ENCODE measurements at regions not wholly inside any gene's neighbourhood (a gene's known extent, or its start where the extent isn't known, plus 50 kb on each side); places are given as distances from the start of the nearest gene placed in this dataset.

DNA sequence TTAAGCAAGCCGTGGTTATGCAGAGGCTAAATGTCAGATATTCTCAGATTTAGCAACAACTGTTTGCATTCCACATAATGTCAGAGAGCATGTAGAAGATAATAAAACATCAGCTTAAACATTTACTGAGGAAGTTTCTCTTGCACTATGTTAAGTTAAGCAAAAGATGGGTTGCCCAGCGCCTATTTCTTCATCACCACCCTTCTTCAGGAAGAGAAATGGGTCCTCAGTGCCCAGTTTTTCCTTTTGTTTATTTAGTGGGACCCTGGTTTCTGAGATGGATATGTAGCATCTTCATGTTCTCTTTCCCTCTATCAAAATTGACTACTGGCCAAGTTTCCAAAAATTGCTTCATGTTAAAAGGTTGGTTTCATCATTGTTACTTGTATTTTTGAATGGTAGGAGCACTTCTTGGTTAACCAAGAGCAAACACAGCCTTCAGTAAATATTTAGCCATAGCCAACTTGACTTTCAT lies 356.8 kb downstream of the RFC3 start:
- TF ChIP-seq, protein P1, sequence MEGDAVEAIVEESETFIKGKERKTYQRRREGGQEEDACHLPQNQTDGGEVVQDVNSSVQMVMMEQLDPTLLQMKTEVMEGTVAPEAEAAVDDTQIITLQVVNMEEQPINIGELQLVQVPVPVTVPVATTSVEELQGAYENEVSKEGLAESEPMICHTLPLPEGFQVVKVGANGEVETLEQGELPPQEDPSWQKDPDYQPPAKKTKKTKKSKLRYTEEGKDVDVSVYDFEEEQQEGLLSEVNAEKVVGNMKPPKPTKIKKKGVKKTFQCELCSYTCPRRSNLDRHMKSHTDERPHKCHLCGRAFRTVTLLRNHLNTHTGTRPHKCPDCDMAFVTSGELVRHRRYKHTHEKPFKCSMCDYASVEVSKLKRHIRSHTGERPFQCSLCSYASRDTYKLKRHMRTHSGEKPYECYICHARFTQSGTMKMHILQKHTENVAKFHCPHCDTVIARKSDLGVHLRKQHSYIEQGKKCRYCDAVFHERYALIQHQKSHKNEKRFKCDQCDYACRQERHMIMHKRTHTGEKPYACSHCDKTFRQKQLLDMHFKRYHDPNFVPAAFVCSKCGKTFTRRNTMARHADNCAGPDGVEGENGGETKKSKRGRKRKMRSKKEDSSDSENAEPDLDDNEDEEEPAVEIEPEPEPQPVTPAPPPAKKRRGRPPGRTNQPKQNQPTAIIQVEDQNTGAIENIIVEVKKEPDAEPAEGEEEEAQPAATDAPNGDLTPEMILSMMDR (IDR thresholded peaks at IDR 0.05): no peak
- no peak for TF ChIP-seq ZFX (IDR thresholded peaks at IDR 0.05; ENCODE audit: borderline replicate concordance)

Measured in 22Rv1 (cell line).